Liver (tissue), 8 donors: ENCODE measurements at regions not wholly inside any gene's neighbourhood (a gene's known extent, or its start where the extent isn't known, plus 50 kb on each side); places are given as distances from the start of the nearest gene placed in this dataset.

ENCODE experiments used
- DNase-seq: peaks from one replicate; pipeline ENCODE4 v3.0.0-alpha.2; 2017; ENCODE audit warnings: low spot score
- H3K27ac ChIP-seq, 2 donors: one replicate each; pipeline ENCODE4 v1.7.0; 2013; ENCODE audit warnings: inconsistent platforms in 2 of 2, low read length in 2 of 2, control low read depth in 1 of 2, low read depth in 1 of 2, mild to moderate bottlenecking in 1 of 2
- H3K27me3 ChIP-seq, 4 donors: one replicate each; pipeline versions ENCODE4 v1.6.1 to v1.7.0; 2013; ENCODE audit warnings: low read length in 3 of 4, inconsistent platforms in 1 of 4, mild to moderate bottlenecking in 1 of 4, moderate library complexity in 1 of 4; ENCODE audit not compliant: control insufficient read depth in 4 of 4, insufficient read depth in 4 of 4
- H3K36me3 ChIP-seq, 4 donors: one replicate each; pipeline versions ENCODE4 v1.6.1 to v1.7.0; 2013; ENCODE audit warnings: low read length in 3 of 4, mild to moderate bottlenecking in 3 of 4, low read depth in 1 of 4, moderate library complexity in 1 of 4; ENCODE audit not compliant: control insufficient read depth in 4 of 4, insufficient read depth in 3 of 4
- H3K4me1 ChIP-seq, 4 donors: one replicate each; pipeline versions ENCODE4 v1.6.1 to v1.7.0; 2013; ENCODE audit warnings: low read length in 3 of 4, mild to moderate bottlenecking in 3 of 4, moderate library complexity in 1 of 4; ENCODE audit not compliant: control insufficient read depth in 4 of 4, insufficient read depth in 4 of 4
- H3K4me3 ChIP-seq, 3 donors: one replicate each; pipeline versions ENCODE4 v1.6.1 to v1.7.0; 2013; ENCODE audit warnings: low read length in 3 of 3, control low read depth in 1 of 3, low read depth in 1 of 3, mild to moderate bottlenecking in 1 of 3
- H3K9ac ChIP-seq, 2 donors: one replicate each; pipeline ENCODE4 v1.7.0; 2013; ENCODE audit warnings: low read length in 2 of 2, mild to moderate bottlenecking in 2 of 2, moderate library complexity in 2 of 2, control low read depth in 1 of 2, low read depth in 1 of 2
- H3K9me3 ChIP-seq, 4 donors: one replicate each; pipeline versions ENCODE4 v1.6.1 to v1.7.0; 2013; ENCODE audit warnings: low read length in 3 of 4; ENCODE audit not compliant: control insufficient read depth in 4 of 4
- EGR1 ChIP-seq, 2 donors: IDR thresholded peaks; 2 replicates each; pipeline ENCODE4 v1.6.1; 2016 to 2018; ENCODE audit warnings: antibody characterized with exemption in 2 of 2, low read depth in 2 of 2
- FOXA1 ChIP-seq: IDR thresholded peaks from 2 replicates; pipeline ENCODE4 v1.6.1; 2016; ENCODE audit warnings: antibody characterized with exemption
- FOXA2 ChIP-seq: IDR thresholded peaks from 2 replicates; pipeline ENCODE4 v1.6.1; 2016; ENCODE audit warnings: antibody characterized with exemption
- GABPA ChIP-seq, 2 donors: IDR thresholded peaks in 1 of 2; conservative IDR thresholded peaks in 1 of 2; 2 replicates each; pipeline ENCODE4 v1.6.1; 2016; ENCODE audit warnings: antibody characterized with exemption in 2 of 2, mild to moderate bottlenecking in 1 of 2, moderate library complexity in 1 of 2
- HNF4A ChIP-seq, 2 donors: conservative IDR thresholded peaks; 2 replicates each; pipeline ENCODE4 v1.6.1; 2016; ENCODE audit warnings: antibody characterized with exemption in 2 of 2, mild to moderate bottlenecking in 2 of 2
- HNF4G ChIP-seq: IDR thresholded peaks from 2 replicates; pipeline ENCODE4 v1.6.1; 2016; ENCODE audit warnings: antibody characterized with exemption
- JUND ChIP-seq, 2 donors: IDR thresholded peaks; 2 replicates each; pipeline ENCODE4 v1.6.1; 2016; ENCODE audit warnings: antibody characterized with exemption in 2 of 2
- NR2F2 ChIP-seq: IDR thresholded peaks from 2 replicates; pipeline ENCODE4 v1.6.1; 2016; ENCODE audit warnings: antibody characterized with exemption
- RAD21 ChIP-seq, 2 donors: IDR thresholded peaks; 2 replicates each; pipeline ENCODE4 v1.6.1; 2016; ENCODE audit warnings: antibody characterized with exemption in 2 of 2, mild to moderate bottlenecking in 2 of 2
- REST ChIP-seq: IDR thresholded peaks from 2 replicates; pipeline ENCODE4 v1.6.1; 2016; ENCODE audit warnings: antibody characterized with exemption, mild to moderate bottlenecking
- RXRA ChIP-seq, 2 donors: IDR thresholded peaks; 2 replicates each; pipeline ENCODE4 v1.6.1; 2017 to 2018; ENCODE audit warnings: antibody characterized with exemption in 2 of 2, mild to moderate bottlenecking in 1 of 2
- SP1 ChIP-seq: IDR thresholded peaks from 2 replicates; pipeline ENCODE4 v1.6.1; 2018; ENCODE audit warnings: antibody characterized with exemption, mild to moderate bottlenecking
- TAF1 ChIP-seq: conservative IDR thresholded peaks from 2 replicates; pipeline ENCODE4 v1.6.1; 2016; ENCODE audit warnings: antibody characterized with exemption, mild to moderate bottlenecking
- YY1 ChIP-seq: IDR thresholded peaks from 2 replicates; pipeline ENCODE4 v1.6.1; 2016; ENCODE audit warnings: antibody characterized with exemption, mild to moderate bottlenecking
- ZBTB33 ChIP-seq: IDR thresholded peaks from 2 replicates; pipeline ENCODE4 v1.6.1; 2016; ENCODE audit warnings: antibody characterized with exemption
- WGBS: extraction: QIAGEN DNeasy Blood & Tissue Kit; methylation state at CpG from one replicate; pipeline ENCODE4 v1.1.7; 2013; 5-methylcytosine and 5-hydroxymethylcytosine counted together
- TF ChIP-seq, protein P1 (sequence below): fragments of 150-350 bp; IDR thresholded peaks from 2 replicates; pipeline ENCODE4 v1.5.1; 2017; ENCODE audit warnings: improper control_type of control experiment, low read depth, low read length; ENCODE audit not compliant: missing input control
- TF ChIP-seq, protein P2 (sequence below): IDR thresholded peaks from 2 replicates; pipeline ENCODE4 v1.6.1; 2016; ENCODE audit warnings: antibody characterized with exemption
- TF ChIP-seq, protein P3 (sequence below): IDR thresholded peaks from 2 replicates; pipeline ENCODE4 v1.6.1; 2016; ENCODE audit warnings: antibody characterized with exemption
- donor health status: healthy.
- donor health status: healthy.
- donor health status: healthy.
- donor health status: healthy.
- donor health status: healthy.

DNA sequence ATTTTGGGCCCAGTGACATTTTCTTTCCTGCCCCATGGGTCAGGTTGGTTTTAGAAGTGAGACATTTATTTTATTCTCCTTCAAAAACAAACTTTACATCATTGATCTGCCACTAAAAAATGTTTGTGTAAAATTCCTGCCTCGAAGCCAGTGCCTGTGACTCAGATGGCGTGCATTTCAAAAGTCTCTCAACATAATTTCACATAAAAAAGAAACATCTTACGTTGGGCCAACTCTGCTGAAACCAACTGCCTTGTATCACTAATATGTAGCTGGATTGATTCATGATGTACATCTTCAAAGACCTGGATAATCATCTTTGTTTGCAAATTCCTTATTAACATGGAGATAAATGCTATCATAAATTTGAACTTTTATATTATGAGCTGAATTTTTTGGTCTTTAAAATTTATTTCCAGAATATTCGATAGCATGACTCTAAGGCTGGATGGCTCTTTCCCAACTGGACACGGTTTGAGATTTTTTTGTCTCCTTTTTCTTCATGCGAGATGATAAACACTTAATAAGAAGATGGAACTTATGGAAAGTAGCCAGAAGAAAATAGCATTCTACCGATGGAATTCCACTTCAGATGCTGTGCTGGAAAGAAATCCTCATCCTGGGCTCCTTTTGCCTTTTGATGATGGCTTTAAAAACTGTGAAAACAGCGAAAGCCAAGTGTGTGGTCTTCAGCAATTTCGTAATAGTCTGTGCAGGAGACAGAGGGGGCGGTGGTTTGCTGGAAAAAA is 420.5 kb downstream of the FGF9 start (continued):
- TF ChIP-seq, protein P1, sequence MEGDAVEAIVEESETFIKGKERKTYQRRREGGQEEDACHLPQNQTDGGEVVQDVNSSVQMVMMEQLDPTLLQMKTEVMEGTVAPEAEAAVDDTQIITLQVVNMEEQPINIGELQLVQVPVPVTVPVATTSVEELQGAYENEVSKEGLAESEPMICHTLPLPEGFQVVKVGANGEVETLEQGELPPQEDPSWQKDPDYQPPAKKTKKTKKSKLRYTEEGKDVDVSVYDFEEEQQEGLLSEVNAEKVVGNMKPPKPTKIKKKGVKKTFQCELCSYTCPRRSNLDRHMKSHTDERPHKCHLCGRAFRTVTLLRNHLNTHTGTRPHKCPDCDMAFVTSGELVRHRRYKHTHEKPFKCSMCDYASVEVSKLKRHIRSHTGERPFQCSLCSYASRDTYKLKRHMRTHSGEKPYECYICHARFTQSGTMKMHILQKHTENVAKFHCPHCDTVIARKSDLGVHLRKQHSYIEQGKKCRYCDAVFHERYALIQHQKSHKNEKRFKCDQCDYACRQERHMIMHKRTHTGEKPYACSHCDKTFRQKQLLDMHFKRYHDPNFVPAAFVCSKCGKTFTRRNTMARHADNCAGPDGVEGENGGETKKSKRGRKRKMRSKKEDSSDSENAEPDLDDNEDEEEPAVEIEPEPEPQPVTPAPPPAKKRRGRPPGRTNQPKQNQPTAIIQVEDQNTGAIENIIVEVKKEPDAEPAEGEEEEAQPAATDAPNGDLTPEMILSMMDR, result no peak
- no peak for TF ChIP-seq GABPA (IDR thresholded peaks at IDR 0.05 in 1 of 2, conservative IDR thresholded peaks at IDR 0.05 in 1 of 2)
- TF ChIP-seq SP1, result no peak

GRCh38 chr13:22091971-22092300 is 421.1 kb downstream of the FGF9 start:
- Histone ChIP-seq H3K27me3 (no peaks in the 10 kb centered on the region), H3K9ac (no peak overlapping the region), H3K4me3 (no peak overlapping the region), H3K36me3 (no peaks in the 10 kb centered on the region), H3K4me1 (no peaks in the 10 kb centered on the region), H3K9me3 (no peaks in the 10 kb centered on the region), H3K27ac (no peak overlapping the region)
- no peak for TF ChIP-seq NR2F2
- TF ChIP-seq, protein P2, sequence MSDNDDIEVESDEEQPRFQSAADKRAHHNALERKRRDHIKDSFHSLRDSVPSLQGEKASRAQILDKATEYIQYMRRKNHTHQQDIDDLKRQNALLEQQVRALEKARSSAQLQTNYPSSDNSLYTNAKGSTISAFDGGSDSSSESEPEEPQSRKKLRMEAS, result no peak
- no peak for TF ChIP-seq ZBTB33
- TF ChIP-seq, protein P3, sequence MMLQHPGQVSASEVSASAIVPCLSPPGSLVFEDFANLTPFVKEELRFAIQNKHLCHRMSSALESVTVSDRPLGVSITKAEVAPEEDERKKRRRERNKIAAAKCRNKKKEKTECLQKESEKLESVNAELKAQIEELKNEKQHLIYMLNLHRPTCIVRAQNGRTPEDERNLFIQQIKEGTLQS, result no peak
- TF ChIP-seq FOXA1, result no peak
- TF ChIP-seq JUND (IDR thresholded peaks at IDR 0.05), result no peak
- no peak for TF ChIP-seq HNF4A (conservative IDR thresholded peaks at IDR 0.05)
- no peak for TF ChIP-seq RXRA (IDR thresholded peaks at IDR 0.05)
- no peak for TF ChIP-seq TAF1
- TF ChIP-seq GABPA (IDR thresholded peaks at IDR 0.05 in 1 of 2, conservative IDR thresholded peaks at IDR 0.05 in 1 of 2), result no peak
- no peak for TF ChIP-seq YY1
- TF ChIP-seq SP1, result no peak
- TF ChIP-seq HNF4G, result no peak
- TF ChIP-seq REST, result no peak
- no peak for TF ChIP-seq RAD21 (IDR thresholded peaks at IDR 0.05)
- TF ChIP-seq, protein P1, result no peak
- no peak for TF ChIP-seq FOXA2
- TF ChIP-seq EGR1 (IDR thresholded peaks at IDR 0.05; ENCODE audit: low read depth in 2 of 2), result no peak
- 71% methylated on average over 6 of the region's 6 CpGs for WGBS
- DNase-seq, result no peak
